Nucleus accumbens (tissue), 56 donors: ENCODE measurements at regions not wholly inside any gene's neighbourhood (a gene's known extent, or its start where the extent isn't known, plus 50 kb on each side); places are given as distances from the start of the nearest gene placed in this dataset.
"Not testable (repeated sequence)": the region's sequence is repeated elsewhere in the genome, so short reads cannot be mapped to it uniquely, and the experiment has no call there.

Experiments
- DNase-seq, 56 donors: peaks; one replicate each; lab custom pipeline; 2025; lab: John Stamatoyannopoulos, UW

DNA sequence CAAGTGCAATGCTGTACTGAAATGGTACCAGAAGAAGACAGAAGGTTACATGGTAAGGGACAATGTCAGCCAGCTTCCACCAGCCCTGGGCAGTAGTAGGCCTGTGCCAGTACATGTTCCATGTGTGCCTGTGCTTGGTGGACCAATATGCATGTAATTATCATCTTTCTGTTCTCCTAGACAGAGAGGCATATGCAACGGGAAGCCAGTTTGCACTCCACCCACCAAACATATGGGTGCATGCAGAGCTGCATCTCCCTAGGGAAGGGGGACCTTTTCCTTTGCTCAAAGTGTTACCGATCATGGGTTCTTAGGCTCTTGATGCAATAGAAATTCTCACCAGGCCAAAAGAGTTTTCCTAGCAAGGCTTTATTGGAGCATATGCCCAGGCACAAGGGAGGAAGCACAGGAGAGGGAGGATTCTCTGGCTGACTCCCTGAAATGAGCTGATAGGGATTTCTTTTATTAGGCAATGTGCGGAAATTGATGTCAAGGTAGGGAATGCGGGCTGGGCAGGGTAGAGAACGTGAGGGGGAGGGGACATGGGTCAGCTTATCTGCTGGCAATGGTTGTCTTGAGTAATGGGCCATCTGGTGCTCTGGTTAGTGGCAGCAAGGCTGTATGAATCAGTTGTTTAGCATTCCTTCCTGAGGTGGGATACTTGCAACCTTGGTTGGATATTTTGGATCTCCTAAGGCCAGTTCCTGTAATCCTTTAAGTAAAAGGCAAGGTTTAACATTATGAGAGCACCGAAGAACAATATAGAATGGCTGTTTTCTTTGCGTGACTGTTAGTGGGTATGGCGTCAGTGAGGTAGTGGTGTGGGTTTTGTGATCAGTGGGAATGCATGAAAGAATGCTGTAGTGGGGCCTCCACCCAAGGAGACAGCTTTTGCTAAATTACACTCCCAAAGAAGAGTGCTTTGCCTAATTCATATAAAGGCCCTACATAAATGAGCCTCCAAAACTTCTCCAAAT, 102.5 kb downstream of the CDRT15L2 start:
- DNase-seq = not testable (repeated sequence)

DNA sequence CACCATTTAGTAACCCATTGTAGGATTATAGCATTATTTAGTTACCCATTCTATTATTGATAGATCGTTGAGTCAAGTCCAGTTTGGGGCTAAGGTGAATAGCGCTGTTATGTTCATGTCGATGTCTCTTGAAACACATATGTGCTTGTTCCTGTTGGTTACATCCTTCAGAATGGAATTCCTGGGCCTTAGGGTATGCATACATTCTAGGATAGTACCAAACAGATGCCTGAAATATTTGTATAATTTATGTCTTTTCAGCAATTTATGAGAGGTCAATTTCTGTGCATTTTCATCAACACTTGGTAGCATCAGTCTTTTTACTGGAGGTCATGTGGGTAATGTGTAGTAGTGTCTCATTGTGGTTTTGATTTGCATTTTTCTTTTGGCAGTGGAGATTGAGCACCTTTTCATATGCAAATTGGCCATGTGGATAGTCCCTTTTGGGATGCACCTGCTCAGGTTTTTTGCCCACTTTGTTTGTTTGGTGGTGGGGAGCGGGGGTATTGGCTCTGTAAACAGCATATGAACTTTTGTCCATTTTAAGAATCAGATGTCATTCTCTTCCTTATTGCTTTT, 104.2 kb downstream of the CDRT15L2 start:
- DNase-seq = not testable (repeated sequence)

DNA sequence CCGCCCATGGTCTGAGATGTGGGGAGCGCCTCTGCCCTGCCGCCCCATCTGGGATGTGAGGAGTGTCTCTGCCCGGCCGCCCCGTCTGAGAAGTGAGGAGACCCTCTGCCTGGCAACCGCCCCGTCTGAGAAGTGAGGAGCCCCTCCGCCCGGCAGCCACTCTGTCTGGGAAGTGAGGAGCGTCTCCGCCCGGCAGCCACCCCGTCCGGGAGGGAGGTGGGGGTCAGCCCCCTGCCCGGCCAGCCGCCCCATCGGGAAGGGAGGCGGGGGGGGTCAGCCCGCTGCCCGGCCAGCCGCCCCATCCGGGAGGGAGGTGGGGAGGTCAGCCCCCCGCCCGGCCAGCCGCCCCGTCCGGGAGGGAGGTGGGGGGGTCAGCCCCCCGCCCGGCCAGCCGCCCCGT, 105.5 kb downstream of the CDRT15L2 start:
- DNase-seq = not testable (repeated sequence)

DNA sequence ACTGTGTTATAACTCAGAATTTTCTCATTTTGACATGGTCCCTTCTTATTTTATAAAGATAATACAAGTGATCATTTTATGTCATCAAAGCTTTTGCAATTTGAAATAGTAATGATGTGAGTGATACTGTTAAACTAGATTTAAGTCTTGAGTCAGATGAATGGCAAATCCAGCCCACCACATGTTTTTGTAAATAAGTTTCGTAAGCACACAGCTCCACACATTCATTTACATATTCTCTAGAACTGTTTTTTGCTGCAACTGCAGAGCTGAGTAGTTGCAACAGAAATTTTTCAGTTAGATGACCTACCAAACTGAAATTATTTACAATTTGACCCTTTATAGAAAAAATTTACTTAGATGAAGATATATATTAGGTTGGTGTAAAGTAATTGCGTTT, 108.1 kb downstream of the CDRT15L2 start:
- not testable (repeated sequence) for DNase-seq

DNA sequence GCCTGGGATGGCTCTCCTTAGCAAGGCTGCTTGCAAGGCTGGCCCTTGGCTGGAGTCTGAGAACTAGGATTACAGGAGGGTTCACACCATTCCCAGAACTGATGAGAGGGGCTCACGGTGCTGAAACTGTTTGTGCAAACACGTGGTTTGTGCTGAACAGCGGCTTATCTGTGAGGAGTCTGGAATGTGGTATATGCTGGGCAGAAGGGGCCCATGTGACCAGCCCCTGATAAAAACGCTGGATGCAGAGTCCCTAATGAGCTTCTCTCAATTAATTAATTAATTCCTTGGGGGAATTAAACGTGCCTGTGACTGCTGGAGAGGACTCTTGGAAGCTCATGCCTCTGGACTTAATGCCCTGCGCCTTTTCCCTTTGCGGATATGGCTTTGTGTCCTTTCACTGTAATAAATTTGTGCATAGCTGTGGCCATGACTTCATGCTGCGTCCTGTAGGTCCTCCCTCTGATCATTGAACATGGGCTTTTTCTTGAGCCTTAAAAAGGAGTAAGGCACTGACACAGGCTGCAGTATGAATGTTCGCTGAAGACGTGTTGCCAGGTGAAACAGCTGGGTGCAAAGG, 109.7 kb downstream of the CDRT15L2 start:
- not testable (repeated sequence) for DNase-seq

DNA sequence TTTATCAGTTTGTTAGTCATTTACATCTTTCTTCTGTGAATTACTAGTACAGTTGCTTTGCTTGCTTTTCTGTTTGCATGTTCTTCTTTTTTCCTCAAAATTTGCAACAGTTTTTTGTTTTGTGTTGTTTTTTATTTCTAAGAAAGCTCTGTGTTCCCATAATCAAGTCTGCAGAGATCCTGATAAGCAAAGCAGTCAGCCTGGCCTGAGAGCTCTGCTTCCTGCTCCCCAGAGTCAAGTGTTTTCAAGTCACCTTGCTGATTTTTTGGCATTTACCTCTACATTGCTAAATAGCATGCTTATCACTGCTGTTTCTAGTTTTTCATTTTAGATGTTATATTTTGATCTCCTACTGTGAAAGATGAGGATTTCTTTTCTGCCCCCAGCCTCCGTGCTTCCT, 113.2 kb downstream of the CDRT15L2 start:
- DNase-seq = not testable (repeated sequence)

DNA sequence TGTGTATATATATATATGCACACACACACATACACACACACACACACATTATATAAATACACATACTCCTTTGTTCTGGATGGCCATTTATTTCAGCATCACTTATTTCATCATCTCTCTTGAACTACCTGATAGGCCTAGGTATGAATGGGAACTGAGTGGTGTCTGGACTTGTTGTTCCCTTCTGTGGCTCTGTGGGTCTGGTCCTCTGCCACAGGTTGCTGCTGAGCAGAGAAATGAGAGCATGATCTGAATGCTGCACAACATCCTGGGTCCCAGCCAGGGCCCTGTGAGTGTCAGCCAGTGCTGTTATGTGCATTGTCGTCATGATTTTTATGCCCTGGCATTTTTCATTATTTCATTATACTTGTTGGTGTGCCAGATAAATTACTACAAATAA, 116.3 kb downstream of the CDRT15L2 start:
- DNase-seq = not testable (repeated sequence)

DNA sequence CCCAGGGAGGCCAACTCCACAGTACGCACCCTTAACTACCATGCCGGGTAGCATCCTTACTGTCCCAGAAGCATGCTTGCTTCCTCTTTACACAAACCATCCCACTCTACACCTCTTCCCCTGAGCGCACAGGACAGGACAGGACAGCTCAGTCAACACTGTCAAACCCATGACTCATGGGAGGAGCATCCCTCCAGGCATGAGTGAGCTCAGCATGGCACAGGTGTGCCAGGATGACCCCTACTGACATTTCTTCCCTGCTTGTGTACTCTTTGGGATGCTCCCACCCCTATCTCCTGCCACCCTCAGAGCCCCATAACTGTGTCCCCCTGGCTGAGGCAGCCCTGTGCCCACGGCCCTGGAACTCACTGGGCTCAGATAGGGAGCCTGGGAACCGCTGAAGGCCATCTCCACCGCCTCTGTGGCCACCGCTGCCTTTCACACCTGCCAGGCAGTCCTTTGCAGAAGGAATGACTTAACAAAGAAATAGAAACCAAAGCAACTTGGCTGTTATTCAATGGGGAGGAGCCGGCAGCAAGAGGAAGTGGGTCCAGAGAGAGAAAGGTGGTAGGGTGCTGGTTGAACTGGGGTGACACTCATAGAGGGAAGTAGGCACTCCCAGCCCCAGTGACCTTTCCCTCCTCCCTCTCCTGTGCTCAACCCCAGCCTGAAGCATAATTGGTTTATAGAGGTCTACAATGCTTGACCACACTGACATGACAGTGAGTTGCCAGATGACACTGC, 119.1 kb downstream of the CDRT15L2 start:
- not testable (repeated sequence) for DNase-seq

DNA sequence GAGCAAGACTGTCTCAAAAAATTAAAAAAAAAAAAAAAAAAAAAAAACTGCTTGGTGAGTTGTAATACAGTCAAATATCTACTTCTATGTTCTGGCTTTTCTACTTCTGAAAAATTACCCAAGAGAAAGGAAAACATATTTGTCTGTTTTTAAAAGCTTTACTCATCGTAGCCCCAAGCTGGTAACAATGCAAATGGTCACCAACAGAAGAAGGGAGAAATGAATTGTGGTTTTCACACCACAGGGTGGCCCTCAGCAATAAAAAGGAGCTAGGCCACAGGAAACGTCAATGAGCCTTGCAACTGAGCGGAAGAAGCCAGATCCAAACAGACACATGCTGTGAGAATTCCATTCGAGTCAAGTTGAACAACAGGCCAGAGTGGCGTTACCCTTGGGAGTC, 121.0 kb downstream of the CDRT15L2 start:
- DNase-seq = not testable (repeated sequence)

DNA sequence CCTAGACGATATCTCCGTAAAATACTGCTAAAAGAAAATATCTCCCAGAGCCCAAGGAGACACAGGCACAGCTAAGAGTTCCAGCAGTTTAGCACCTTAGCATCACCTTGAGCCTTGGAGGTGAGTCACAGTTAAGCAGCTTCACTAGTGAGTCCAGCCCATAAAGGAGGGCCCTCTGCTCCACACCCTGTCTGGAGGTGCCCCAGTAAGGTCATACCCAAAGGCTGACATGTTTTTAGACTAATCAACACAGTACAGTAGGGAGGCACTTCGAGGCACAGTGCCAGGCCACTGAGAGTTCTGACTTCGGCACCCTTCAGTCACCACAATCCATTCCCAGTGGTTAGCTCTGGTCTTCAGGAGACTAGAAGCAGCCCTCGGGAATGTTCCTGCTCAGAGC, 121.8 kb downstream of the CDRT15L2 start:
- DNase-seq = not testable (repeated sequence)

DNA sequence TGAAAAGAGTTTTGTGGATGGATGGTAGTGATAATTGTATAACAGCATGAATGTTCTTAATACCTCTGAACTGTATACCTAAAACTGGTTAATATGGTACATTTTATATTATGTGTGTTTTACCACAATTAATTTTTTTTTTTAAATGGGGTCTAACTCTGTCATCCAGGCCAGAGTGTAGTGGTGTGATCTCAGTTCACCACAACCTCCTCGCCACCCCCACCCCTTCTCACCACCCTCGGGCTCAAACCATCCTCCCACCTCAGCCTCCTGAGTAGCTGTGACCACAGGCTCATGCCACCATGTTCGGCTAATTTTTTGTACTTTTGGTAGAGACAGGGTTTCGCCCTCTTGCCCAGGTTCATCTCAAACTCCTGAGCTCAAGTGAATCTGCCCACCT, 123.2 kb downstream of the CDRT15L2 start:
- no peak for DNase-seq

DNA sequence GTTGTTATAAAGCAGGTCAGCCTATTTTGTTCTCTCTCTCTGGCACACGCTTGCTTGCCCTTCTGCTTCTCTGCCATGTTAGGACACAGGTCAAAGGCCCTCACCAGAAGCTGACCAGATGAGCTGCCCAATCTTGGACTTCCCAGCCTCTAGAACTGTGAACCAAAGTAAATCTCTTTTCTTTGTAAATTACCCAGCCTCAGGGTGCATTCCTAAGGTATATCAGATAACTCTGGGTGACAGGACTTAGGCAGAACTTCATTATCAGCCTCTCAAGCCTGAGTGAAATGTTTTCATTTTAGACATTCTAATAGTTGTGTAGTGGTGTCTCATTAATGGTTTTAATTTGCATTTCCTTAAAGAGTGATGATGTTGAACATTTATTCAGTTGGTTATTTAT, 124.3 kb downstream of the CDRT15L2 start:
- DNase-seq = no peak

DNA sequence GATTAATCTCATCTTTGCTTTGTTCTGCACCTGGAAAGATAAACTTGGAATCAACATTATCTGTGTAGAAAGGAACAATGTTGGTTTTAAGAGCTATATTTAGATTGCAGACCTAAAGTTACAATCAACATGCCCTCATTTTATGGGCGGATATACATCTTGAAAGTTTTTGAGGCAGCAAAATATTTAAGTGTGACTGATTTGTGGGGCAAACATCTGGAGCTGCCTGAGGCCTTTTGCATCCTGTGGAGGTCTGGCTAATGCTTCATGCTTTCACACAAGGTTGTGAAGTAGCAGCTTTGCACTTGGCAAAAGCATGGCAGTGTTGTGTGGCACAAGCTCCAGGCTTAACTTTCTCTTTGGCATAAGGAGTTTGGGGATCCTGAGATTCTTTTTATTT, 125.7 kb downstream of the CDRT15L2 start:
- DNase-seq = not testable (repeated sequence)

DNA sequence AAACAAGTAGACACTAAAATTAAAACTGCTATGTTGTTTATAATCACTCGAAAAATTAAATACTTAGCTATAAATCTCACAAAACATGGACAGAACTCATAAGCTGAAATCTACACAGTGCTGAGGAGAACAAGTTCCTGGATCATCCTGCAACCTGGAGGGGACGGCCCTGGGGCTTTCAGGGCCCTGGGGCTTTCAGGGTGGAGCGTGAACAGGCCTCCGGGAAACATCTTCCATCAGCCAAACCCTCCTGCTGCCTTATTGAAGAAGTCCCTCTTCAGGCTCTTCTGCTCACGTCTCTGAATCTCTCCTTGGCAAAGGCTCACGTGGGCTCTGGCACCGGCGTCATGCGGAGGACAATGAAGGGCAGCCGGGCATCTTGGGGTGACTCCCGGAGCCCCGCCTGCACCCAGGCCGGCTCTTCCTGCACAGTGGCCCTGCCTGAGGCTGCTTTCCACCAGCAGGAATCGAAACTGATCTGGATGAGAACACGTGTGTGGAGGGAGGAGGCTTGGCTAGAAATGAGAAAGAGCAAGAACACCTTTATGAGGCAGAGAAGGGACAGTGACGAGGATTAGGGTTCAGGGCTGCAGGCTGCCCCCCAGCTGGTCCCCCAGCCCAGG, 127.3 kb downstream of the CDRT15L2 start:
- DNase-seq = no peak

DNA sequence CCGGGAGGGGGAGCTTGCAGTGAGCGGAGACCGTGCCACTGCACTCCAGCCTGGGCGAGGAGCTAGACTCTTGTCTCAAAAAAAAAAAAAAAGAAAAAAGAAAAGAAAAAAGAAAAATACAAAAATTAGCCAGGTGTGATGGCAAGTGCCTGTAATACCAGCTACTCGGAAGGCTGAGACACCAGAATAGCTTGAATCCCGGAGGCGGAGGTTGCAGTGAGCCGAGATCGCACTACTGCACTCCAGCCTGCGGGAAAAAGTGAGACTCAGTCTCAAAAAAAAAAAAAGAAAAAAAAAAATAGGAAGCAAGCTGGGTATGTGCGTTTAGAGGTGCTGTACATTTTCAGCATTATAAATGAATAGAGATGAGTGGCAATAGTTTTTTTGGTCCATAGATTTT, 129.3 kb downstream of the CDRT15L2 start:
- not testable (repeated sequence) for DNase-seq

DNA sequence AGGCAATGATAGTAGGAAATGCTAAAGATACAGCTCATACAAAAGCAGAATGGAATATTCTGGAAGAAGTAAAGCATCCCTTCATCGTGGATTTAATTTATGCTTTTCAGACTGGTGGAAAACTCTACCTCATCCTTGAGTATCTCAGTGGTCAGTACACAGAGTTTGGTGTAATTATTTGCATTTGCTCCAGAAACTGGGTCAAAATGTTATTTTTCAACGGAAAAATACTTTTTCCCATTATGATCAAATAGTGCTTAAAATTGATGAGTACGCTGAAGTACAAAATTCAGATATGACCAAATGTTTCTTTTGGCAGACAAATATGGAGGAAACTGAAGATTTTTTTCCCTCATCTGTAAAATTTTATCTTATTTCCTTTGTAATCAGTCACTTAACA, 137.0 kb downstream of the CDRT15L2 start:
- not testable (repeated sequence) for DNase-seq

DNA sequence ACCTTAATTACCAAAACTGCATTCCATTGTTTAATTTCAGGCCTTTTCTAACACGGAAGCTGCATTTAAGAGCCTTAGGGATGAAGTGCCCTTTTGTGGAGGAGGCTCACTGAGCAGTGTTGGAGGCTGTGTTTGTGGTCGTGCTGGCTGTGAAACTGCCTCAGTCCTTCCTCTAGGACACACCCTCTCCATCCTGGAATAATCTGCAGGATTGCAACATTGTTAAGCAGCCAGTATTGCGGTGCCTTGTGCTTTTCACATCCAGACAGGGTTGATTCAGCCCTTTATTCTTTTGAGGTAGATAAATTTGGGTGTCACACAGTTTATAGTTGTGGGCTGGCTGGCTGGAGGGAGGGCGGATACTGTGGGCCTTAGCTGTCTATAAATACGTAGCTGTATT, 141.6 kb downstream of the CDRT15L2 start:
- DNase-seq = no peak

DNA sequence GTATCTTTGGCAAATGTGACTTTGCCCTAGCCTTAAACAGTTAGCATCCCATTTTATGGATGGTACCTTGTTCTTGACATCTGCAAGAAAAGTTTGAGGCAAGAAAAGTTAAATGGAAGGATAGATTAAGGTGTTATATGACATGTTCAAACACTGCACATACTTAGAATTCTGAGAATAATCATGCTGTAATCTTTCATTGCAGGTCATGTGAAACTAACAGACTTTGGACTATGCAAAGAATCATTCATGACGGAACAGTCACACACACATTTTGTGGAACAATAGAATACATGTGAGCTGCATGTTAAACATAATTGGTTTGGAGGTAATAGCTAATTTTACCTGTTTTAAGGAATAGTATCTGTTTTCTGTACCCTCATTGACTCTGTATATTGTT, 144.9 kb downstream of the CDRT15L2 start:
- DNase-seq = not testable (repeated sequence)

DNA sequence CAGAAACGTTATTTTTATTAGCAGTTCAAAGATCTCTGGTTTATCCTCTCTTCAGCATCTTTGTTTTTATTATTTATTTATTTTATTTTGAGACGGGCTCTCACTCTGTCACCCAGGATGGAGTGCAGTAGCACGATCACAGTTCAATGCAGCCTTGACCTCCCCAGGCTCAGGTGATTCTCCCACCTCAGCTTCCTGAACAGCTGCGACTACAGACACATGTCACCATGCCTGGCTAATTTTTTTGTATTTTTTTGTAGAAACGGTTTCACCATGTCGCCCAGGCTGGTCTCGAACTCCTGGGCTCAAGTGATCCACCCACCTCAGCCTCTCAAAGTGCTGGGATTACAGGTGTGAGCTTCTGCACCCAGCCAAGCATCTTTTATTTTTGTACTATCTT, 147.7 kb downstream of the CDRT15L2 start:
- DNase-seq = not testable (repeated sequence)

DNA sequence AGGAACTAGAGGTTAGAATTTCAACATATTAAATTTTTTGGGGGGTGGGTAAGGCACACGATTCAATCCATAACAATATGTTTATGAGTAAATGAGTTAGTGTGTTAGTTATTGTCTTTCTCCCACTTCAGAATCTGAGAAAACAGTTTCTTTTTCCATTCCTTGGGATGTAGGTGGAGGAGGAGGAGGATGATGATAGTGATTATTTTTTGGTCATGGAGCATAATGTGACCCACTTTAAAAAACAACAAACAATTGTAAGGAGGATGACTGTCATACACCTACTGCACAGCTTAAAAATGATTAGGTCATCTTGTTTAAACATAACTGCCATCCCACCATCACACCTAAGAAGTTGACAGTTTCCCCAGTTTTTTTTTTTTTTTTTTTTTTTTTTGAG, 148.7 kb downstream of the CDRT15L2 start:
- DNase-seq = no peak
